HG03025 (cell line): ENCODE measurements at regions not wholly inside any gene's neighbourhood (a gene's known extent, or its start where the extent isn't known, plus 50 kb on each side); places are given as distances from the start of the nearest gene placed in this dataset.

Experiments
- ATAC-seq: cut with Tn5 transposase; IDR thresholded peaks from one replicate; pipeline ENCODE4 v1.9.1; 2021; ENCODE audit warnings: mild to moderate bottlenecking, moderate library complexity; ENCODE audit not compliant: unreplicated experiment, low FRiP score

DNA sequence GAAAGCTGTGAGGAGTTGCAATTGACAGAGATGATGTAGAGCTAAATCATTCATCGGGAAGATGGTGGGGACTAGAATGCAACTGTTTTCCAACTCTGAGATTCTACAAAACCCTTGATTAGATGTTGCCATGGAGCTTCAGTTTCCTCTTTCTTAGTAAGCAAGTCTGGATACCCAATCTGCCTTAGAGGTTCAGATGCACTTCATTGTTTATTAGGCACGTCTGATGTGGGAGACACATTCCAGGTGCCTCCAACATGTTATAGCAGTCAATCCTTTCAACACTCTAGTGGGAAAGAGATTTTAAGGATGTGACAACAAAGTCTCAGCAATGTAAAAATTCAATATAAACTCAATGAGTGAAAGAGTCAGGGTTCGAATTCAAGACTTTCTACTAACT, 291.3 kb upstream of the PHYHIPL start:
- ATAC-seq: no peak

DNA sequence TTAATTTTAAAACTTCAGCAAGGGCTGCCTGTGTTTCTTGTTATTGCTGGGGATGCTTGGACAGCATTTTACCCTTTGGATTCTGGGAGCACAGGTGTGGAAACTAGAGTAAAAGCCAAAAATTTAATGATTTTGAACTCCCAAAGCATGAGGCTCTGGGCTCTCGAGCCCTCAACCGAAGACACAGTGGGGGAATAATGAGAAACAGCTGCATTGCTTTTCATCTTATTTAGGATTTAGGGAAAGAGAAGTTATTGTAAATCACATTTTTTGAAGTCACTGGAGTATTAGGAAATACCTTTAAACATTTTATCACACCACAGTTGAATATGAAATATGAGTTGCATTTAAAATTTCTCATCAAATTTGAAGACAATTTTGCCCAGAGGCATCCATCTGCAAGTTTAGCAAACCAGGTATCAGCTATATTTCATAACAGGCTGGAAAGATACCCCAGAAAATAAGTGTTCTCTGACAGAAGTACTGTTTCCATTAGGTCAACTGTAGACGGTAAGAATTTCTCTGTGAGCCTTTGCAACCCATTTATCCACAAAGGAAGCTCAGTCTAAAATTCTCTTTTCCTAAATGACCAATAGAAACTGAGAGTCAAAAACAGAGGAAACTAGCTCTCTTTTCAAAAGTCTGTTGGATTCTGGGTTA, 290.6 kb upstream of the PHYHIPL start:
- no peak for ATAC-seq

DNA sequence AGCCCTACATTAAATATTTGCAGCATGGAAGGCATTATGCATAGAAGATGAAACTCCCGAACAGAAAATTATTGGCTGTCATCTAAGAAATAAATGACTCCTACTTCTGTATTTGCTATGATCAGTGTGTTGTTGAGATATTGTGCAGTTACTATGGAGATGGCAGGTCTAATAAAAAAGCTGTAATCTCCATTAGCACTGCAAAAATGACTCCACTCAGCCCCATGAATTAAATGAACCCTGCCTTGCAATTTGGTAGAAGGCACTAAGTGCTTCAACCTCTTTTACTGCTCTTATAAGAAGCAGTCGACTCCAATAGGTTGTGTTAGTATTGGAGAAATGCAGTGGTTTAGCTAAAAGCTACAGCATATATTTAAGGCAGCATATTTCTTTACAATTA, 290.0 kb upstream of the PHYHIPL start:
- no peak for ATAC-seq

DNA sequence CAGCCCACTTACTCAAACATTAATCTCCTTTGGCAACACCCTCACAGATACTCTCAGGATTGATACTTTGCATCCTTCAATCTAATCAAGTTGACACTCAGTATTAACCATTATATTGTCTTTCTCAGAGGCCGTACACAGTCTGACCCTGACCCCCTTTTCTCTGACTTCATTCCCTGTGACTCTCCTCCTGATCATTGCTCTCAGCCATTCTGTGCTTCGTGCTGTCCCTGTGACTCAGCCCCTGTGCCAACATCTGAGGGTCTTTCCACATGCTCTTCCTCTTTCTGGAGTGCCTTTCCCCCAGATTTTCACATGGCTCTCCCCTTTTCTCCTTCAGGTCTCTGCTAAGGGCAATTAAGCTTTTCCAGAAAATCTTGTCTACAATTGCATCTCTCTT, 289.0 kb upstream of the PHYHIPL start:
- ATAC-seq: no peak

DNA sequence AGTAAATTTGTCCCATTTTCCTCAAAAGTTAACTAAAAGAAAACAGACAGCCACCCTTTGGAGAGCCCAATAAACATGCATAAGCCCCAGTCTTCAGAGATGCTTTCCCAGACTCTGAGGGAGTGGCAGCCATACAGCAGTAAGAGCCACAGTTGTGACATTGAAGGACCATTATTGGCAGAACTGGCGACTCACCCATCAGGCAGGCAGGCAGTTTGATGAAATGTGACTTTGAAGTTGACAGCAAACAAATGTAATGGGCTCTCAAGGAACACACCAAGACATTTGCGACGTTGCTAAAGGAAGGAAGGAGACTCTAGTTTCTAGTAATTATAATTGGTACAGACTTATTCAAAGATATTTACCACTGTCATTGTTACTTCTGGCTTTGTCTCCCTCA, 287.5 kb upstream of the PHYHIPL start:
- ATAC-seq: no peak

DNA sequence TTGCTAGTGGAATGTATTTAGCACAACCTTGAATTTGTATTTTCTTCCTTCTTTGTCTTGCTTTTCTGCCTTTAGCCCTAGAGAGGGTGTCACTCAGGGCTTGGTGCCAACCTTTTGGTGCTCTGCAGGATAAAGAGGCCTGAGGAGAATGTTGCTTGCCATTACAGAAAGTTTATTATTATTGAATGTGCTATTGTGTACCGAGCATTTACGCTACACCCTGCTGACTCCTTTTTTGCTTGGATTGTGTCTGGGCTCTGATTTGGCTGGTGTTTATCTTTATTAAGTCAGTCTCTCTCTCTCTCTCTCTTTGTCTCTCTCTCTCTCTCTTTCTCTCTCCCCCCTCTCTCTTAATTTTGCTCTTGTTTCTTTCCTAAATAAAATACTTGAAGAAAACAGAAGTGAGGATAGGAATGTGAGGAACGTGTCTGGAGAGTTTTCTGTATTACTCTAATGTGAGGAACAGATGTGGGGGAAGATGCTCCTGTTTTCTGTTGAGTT, 284.4 kb upstream of the PHYHIPL start:
- no peak for ATAC-seq

DNA sequence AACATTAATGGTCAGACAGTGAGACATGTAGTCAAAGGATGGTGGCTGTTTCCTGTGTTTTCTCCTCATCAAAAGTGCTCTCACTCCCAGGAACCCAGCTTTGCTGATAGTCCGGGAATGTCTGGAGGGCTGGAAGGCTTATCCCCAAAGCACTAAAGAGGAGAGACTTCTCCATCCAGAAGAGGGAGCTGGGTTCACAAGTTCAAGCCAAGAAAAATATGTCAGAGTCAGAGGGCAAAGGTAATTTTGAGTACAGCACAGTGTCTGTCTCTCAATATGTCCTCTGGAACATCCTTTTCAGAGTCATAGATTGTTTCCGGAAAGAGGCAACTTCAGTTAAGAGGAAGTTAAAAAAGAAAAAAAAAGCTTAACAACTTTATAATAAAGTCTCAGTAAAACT, 281.5 kb upstream of the PHYHIPL start:
- no peak for ATAC-seq

DNA sequence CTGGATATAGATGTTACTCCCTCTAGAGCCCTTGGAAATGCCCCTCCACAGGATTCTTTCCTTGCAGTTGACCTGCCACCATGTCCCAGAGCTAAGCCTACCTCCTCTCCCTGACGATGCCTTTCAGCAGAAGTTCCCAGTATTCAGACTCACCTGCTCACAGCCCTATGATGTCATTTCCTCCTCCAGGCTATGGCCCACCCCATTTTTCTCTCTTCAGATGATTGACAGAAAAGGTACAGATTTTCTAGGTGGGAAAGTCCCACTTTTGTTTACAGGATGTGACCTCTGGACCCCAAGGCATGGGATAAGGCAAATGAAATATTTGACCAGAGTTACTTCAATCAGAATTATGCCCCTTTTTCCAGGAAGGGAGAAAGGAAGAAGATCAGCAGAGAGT, 280.2 kb upstream of the PHYHIPL start:
- ATAC-seq: no peak

DNA sequence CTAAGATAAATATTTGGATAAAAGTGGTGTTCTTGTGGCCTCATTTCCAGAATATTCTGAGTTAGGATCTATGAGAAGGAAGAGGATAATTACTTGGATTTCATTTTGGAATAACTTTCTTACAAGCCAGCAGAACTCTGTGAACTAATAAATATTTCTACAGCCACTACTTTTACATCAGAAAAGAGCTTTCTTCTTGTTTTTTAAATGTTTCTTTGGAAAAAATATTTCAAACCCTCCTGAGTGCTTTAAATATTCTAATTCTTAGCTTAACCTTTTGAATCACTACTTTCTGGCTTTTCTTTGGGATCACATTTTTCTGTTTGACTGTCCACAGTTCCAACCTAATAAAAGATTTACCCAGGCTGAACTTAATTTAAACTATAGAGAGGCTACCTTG, 279.2 kb upstream of the PHYHIPL start:
- ATAC-seq: no peak

DNA sequence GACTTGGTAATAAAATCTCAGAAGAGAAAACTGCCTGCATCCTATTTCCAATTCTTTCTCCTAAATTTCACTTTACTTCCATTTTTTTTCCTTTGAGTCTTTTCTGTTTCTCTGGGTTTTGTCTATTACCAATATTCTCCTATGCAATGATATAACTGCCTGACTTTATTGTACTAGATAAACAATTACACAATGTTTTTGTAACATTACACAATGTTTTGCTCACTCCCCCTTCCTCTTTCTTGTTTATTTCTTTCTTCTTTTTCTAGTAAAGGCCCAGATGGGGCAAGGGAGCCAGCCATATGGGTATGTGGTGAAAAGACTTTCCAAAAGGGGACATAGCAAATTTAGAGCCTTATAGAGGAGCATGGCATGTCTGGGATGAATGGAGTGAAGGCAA, 278.7 kb upstream of the PHYHIPL start:
- no peak for ATAC-seq

DNA sequence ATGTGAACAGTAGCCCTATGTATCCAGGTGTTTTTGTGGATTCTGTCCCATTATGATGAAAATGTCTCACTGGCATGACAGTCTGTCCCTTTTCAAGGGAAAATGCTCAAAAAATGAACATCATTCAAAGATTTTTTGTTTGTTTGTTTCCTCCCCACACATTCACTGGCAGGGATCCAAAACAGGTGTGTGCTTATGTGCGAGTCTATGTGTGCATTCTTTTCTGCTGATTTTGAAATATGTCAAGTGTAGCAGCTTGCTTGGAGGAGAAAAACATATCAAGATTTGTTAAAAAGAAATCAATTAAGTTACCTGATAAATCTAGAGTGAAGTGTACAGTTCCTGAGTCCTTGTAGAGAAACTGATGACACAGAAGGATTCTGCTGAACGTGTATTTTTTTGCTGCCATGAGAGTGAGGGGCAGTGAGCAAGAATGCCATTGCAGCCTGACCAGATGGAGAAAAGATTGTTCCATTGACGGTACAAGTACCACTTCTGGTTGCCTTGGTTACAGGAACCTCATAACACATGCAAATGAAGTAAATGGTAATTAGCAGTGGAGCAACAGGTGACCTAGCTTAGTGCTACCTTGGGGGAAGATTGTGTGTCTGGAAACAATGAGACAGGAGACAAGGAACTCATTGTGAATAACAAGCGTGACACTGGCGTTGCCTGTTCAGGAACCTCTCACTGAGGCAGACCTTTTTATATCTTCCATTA, 277.4 kb upstream of the PHYHIPL start:
- no peak for ATAC-seq

DNA sequence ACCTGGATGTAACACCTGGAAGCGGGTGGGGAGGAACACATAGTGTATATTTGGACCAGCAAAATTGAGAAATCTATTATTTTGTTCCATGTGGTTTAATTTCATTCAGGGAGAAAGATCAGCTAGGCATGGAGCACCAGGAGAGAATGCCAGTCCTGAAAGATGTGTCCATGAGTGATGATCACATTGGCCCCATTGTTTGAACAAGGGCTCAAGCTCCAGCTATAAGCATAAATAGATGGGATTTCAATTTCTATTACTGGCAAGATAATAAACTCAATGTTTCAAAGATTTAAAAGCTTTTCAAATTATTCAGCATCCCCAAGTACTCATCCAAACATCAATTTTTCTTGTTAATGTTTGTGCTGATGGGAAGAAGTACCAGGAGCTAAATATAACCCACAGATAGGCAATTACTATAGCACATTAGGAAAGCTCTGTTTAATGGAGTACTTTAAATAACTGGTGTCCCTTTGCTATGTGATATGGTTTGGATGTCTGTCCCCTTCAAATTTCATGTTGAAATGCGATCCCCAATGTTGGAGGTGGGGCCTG, 275.3 kb upstream of the PHYHIPL start:
- no peak for ATAC-seq

DNA sequence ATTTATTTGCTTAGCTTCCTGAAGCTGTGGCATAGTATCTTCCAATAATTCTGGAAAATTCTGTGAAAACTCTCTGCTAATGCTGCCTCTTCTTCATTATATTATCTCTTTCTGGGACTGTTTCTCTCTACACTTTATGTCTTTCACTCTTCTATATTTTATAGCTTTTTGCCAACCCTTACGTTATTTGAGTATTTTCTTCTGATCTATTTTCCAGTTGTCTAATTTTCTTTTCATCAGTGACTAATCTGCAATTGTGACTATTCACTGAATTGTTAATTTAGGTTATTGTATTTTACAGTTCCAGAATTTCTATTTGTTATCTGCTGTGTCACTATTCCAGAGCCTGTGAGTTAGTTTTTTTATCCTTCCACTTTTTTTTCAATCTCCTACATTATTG, 273.4 kb upstream of the PHYHIPL start:
- ATAC-seq: no peak

DNA sequence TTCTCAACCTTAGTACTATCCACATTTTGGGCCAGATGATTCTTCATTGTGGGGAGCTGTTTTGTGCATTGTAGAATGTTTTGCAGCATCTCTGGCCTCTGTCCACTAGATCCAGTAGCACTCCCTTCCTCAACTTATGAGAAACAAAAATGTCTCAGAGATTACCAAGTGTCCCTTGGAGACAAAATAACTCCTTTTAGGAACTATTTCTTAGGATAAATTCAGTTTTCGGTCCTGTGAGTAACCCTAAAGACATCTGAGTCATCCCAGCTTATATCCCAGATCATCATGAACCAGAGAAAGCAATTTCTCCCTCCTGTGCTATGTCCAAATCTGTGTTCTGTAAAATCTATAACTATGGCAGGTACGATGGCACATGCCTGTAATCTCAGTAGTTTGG, 266.6 kb upstream of the PHYHIPL start:
- ATAC-seq: no peak

DNA sequence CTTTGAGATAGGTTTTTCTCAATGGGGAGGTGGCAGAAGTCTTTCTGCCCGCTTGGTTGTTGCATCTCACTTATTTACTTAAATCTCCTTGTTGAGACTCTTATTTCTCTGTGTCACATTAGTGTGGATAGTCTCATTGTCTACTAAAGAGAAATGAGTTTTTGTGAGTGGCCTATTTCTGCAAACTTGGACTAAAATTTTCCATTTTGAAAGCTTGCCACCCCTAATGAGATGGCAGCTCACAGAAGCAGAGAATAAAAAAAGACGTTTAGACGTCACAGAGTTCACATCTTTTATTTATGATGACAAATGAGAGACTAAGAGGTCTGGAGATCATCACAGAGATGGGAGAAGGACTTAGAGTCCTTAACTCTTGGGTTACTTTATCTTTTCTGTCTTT, 262.7 kb upstream of the PHYHIPL start:
- ATAC-seq: no peak

DNA sequence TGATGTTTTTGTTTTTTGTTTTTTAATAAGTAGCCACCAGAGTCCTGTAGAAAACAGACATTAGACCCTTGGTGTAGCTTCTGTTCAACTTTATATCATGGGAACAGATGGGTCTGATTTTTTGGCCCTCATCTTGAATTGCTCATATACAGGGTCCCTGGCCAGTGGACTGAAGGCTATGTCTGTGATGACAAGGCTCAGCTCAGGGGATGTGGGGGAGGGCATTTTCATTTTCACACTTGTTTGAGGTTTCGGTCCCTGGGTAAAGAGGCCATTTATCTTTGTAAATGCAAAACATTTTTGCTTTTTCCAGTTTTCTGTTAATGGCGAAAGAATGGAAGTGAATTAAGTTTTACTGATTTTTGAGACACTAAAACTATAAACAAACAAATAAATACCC, 257.6 kb upstream of the PHYHIPL start:
- no peak for ATAC-seq

DNA sequence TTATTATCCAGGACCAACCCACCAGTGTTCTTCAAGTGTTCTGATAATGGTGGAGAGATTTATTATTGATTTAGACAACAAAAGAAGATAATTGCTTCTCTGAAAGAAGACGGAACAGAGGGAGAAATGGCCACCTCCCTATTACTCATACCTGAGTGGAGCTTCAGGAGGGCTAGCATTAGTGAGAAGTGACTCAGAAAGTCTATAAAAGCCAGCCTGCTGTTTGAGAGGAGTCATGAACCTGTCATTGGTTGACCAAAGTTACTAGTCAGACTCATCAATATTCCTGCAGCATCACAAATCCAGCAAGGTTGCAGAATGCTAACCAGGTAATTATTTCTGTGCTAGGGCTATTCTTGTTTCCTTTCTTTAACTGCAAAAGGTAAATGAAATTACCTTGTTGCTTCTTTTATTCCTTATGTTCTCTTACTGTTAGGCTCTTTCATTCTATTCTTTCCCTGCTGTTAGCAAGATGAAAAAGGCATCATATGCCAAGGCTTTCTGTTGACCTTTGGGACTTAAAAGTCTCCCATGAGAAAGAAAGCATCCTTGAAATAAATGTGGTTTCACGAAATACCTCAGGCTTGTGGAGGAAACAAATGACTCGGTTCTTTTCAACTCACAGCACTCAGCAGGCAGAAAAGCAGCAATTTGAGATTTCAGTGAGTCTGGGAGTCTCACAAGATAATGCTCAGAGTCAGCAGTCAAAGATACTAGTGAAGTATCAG, 256.4 kb upstream of the PHYHIPL start:
- no peak for ATAC-seq

DNA sequence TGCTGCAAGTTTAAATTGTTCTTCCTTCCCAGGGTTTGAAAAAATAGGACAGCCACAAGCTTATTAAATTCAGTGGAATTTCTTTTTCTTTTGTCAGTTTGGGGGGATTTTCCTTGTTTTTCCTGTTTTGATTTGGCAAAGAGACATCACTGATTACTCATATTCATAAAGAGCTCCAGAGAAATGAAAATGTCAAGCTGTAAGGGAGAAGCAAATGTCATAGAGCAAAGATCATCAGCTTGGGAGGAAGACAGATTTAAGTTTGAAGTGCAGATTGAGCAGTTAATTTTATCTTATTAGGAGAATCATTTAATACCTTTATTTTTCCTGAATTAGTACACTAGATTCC, 255.8 kb upstream of the PHYHIPL start:
- ATAC-seq: no peak

DNA sequence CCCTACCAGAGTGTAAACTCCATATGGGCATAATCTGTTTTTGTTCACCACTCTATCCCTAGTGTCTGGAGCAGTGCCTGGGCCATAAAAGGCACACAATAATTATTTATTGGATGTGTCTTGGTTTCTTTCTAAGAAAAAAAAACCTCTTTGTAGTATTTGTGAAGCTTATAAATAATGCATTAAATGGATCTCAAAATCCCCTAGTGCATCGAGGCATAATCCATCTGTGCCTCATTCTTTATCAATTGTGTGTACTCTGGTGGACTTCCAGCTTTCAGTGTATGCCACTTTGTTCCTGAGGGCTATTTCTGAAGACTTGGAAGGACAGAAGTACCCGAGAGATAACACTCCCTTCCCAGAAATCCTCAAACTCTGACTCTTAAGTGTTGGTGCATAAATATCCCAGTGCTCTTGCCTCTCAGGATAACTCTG, 255.0 kb upstream of the PHYHIPL start:
- no peak for ATAC-seq

DNA sequence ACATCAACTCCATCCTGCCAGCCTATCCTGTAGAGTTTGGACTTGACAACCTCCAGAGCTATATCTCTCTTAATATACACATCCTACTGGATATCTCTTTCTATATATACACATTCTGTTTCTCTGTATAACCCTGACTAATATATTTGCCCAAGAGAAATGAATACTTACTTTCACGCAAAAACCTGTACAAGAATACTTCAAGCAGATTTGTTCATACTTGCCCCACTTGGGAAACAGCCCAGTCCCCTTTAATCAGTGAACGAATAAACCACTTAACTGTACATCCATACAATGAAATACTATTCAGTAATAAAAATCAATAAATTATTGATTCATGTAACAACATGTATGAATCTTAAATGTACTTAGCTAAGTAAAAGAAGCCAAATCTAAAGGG, 251.1 kb upstream of the PHYHIPL start:
- no peak for ATAC-seq

DNA sequence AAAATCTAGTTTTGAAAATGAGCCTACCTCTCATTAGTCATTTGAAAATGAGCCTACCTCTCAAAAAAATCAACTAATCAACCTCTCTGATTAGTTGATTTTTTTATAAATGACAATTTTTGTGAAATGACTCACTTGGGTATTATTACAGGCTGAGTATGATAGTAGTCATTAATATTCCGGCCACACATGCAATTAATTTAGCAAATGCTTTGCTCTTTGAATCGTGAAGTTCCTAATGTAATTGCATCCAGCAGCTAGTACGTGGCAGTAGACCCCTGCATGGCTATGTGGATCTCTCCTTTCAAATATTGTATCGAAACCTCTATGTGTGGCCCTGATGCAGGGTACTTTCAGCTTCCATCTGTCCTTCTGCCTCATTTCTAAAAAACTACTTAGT, 245.9 kb upstream of the PHYHIPL start:
- no peak for ATAC-seq
